ENCODE measurements at regions not wholly inside any gene's neighbourhood (a gene's known extent, or its start where the extent isn't known, plus 50 kb on each side); places are given as distances from the start of the nearest gene placed in this dataset.

DNA sequence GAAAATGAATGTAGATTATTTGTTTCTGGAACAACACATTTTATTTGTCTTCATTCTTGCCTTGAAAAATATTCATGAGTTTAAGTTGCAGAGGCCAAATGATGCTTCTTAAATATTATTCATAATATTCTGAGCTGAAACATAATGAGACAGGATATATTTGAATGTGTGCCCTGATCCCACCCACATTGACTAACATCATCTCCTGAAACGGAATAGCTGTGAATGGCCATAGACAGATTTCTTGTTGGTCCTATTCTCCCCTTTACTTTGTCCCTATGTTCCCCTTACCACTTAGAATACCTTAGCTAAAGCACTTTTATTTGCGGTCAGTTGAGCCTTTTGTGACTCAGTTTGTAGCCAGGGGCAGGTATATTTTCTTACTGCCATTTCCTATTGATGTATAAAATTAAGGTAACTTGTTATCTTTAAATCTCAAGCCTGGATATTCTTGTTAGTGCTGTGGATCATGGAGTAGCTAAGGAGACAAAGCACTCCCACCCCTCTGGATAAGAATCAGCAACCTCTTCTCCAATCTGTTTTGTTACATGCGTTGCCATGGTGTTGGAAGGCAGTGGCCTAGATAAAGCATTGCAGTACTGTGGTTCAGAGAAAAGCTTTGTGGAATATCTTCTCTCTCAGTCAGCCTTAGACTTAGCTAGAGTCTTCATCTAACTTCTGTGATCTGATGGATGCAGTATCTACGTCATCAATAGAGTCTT is 478.5 kb upstream of the DEPDC1 start:
- H3K9me3 ChIP-seq, result no peaks in the 10 kb centered on the region
- ATAC-seq (ENCODE audit: low FRiP score in 2 of 2), result peak in 1 of 2 donors; percentile 79
- no peak overlapping the region for H3K4me3 ChIP-seq
- no peaks in the 10 kb centered on the region for H3K36me3 ChIP-seq
- H3K27me3 ChIP-seq, result no peaks in the 10 kb centered on the region
- DNase-seq, result no peak
- H3K4me1 ChIP-seq, result no peaks in the 10 kb centered on the region
- 48 to 58% methylated on average over 4 of the region's 4 CpGs for WGBS, 2 donors
- TF ChIP-seq POLR2AphosphoS5 (IDR thresholded peaks at IDR 0.05), result no peak
- TF ChIP-seq EP300 (IDR thresholded peaks at IDR 0.05), result no peak
- TF ChIP-seq, protein P1, sequence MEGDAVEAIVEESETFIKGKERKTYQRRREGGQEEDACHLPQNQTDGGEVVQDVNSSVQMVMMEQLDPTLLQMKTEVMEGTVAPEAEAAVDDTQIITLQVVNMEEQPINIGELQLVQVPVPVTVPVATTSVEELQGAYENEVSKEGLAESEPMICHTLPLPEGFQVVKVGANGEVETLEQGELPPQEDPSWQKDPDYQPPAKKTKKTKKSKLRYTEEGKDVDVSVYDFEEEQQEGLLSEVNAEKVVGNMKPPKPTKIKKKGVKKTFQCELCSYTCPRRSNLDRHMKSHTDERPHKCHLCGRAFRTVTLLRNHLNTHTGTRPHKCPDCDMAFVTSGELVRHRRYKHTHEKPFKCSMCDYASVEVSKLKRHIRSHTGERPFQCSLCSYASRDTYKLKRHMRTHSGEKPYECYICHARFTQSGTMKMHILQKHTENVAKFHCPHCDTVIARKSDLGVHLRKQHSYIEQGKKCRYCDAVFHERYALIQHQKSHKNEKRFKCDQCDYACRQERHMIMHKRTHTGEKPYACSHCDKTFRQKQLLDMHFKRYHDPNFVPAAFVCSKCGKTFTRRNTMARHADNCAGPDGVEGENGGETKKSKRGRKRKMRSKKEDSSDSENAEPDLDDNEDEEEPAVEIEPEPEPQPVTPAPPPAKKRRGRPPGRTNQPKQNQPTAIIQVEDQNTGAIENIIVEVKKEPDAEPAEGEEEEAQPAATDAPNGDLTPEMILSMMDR (IDR thresholded peaks at IDR 0.05), result no peak
- TF ChIP-seq POLR2A (IDR thresholded peaks at IDR 0.05), result no peak
- no peak overlapping the region for H3K27ac ChIP-seq

DNA sequence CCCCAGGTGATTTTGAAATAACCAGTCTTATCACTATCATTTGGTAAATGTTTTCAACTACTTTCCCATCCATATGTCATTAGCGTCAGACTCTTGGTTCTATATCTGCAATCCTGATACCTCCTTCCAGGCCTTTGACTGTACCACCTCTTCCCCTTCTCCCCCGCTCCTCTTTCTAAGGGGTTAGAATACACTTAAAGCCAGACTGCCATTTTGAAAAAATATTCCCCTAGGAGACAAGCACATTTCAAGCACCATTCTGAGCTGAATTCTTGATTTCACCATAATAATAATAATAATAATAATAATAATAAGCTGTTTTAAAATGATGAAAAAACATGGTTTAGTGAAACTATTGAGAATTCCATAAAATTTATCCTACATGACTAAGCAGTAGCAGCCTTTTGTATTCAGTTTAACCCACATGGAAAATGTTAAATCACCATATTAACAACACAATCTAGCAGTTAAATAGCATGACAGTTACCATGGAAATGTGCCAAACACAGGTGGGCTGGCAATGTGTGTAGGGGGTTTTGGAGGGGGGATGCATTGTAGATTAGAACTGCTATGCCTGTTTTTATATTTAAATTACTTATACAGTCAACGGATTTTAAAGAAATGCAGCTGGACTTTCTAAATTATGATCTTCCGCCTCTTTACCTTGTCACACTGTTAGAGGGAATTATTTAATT is 480.2 kb upstream of the DEPDC1 start:
- Histone ChIP-seq H3K4me1 (no peaks in the 10 kb centered on the region), H3K27ac (no peak overlapping the region), H3K27me3 (no peaks in the 10 kb centered on the region), H3K9me3 (no peaks in the 10 kb centered on the region), H3K36me3 (no peaks in the 10 kb centered on the region), H3K4me3 (no peak overlapping the region)
- TF ChIP-seq POLR2AphosphoS5 (IDR thresholded peaks at IDR 0.05), result no peak
- no peak for TF ChIP-seq POLR2A (IDR thresholded peaks at IDR 0.05)
- TF ChIP-seq, protein P1 (IDR thresholded peaks at IDR 0.05), result no peak
- no peak for TF ChIP-seq EP300 (IDR thresholded peaks at IDR 0.05)
- ATAC-seq (ENCODE audit: low FRiP score in 2 of 2), result no peak
- WGBS, 2 donors, result 86 to 93% methylated on average over 4 of the region's 4 CpGs
- DNase-seq, result no peak

DNA sequence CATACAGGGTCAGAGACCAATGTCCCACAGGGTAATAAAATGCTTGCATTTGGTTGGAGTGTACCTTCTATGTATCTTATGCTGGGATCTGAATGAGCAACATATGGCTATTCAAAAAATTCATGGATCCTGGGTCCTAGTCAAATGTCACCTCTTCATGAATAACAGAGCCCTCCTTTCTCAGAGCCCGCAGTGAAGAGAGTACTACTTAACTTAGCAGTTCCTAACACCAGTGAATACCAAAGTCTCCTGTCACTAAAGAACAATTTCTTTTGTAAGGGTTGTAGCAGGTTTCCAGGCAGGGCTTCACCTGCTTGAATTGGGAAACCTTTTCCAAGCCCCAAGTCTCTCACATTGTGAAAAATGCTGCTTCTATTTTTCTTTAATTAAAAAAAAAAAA is 483.0 kb upstream of the DEPDC1 start:
- DNase-seq (no peak), ATAC-seq (ENCODE audit: low FRiP score in 2 of 2) (no peak)
- Histone ChIP-seq H3K9me3 (no peaks in the 10 kb centered on the region), H3K4me3 (no peak overlapping the region), H3K36me3 (no peaks in the 10 kb centered on the region), H3K27me3 (no peaks in the 10 kb centered on the region), H3K27ac (no peak overlapping the region), H3K4me1 (no peaks in the 10 kb centered on the region)
- WGBS, 2 donors, result 89 to 100% methylated on average over 1 of the region's 1 CpG
- TF ChIP-seq EP300 (IDR thresholded peaks at IDR 0.05) (no peak), POLR2A (IDR thresholded peaks at IDR 0.05) (no peak), POLR2AphosphoS5 (IDR thresholded peaks at IDR 0.05) (no peak)
- TF ChIP-seq, protein P1 (IDR thresholded peaks at IDR 0.05), result no peak

DNA sequence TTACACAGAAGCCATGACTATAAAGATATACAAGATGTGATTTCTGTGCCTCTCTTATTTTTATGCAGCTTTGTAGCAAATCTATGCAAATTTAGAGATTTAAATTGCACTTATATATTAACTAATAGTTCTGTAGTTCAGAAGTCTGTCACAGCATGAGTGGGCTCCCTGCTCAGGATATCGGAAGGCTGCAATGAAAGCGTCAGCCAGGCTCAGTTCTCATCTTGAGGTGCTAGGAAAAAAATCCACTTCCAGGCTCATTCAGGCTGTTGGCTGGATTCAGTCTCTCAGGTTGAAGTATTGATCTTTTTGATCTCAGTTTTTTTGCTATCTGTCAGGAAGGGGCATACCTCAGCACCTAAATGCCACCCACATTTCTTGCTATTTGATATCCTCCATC is 487.4 kb upstream of the DEPDC1 start:
- no peak for DNase-seq
- Histone ChIP-seq H3K9me3 (peaks cover 0 to 3% (median 0%) of the 10 kb centered on the region in 4 donors), H3K4me1 (no peaks in the 10 kb centered on the region), H3K36me3 (no peaks in the 10 kb centered on the region), H3K27ac (no peak overlapping the region), H3K4me3 (no peak overlapping the region), H3K27me3 (no peaks in the 10 kb centered on the region)
- WGBS, 2 donors, result 89 to 93% methylated on average over 2 of the region's 2 CpGs
- ATAC-seq (ENCODE audit: low FRiP score in 2 of 2), result no peak
- no peak for TF ChIP-seq EP300 (IDR thresholded peaks at IDR 0.05)

DNA sequence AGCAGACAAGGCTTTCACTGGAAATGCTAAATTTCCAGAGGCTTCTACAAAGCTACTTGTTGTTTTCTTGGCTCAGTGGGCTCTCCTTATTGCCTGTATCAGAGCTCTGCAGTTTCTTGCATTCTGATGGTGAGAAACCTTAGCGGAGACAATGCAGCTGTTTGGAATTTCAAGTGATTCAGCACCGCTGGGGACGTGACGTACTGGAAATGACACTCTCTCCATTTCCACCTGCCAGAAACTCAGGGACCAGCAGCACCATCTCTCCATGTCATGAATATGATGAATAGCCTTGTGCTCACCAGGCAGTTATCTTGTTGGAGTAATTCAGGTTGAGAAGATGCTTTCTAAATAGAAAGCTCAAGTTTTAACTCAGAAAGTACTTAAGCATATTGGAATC is 497.2 kb upstream of the DEPDC1 start:
- TF ChIP-seq, protein P1 (IDR thresholded peaks at IDR 0.05), result no peak
- TF ChIP-seq POLR2AphosphoS5 (IDR thresholded peaks at IDR 0.05), result no peak
- no peak for TF ChIP-seq EP300 (IDR thresholded peaks at IDR 0.05)
- no peak for TF ChIP-seq POLR2A (IDR thresholded peaks at IDR 0.05)
- DNase-seq, result no peak
- no peak for ATAC-seq (ENCODE audit: low FRiP score in 2 of 2)
- H3K27me3 ChIP-seq, result no peaks in the 10 kb centered on the region
- no peaks in the 10 kb centered on the region for H3K36me3 ChIP-seq
- no peaks in the 10 kb centered on the region for H3K9me3 ChIP-seq
- 70 to 81% methylated on average over 4 of the region's 4 CpGs for WGBS, 2 donors
- H3K4me3 ChIP-seq, result no peak overlapping the region
- no peak overlapping the region for H3K27ac ChIP-seq
- no peaks in the 10 kb centered on the region for H3K4me1 ChIP-seq
